GM18507 (cell line): ENCODE measurements at regions not wholly inside any gene's neighbourhood (a gene's known extent, or its start where the extent isn't known, plus 50 kb on each side); places are given as distances from the start of the nearest gene placed in this dataset.
"Not testable (repeated sequence)": the region's sequence is repeated elsewhere in the genome, so short reads cannot be mapped to it uniquely, and the experiment has no call there.

Experiments
- DNase-seq: peaks from one replicate; pipeline ENCODE4 v3.0.0; 2011; ENCODE audit warnings: low read depth; ENCODE audit not compliant: insufficient read length; ENCODE audit errors: extremely low spot score
- FAIRE-seq: peaks from 2 replicates; lab custom pipeline; 2011; peaks lifted over from hg19 to GRCh38; lab: Jason Lieb, UNC

DNA sequence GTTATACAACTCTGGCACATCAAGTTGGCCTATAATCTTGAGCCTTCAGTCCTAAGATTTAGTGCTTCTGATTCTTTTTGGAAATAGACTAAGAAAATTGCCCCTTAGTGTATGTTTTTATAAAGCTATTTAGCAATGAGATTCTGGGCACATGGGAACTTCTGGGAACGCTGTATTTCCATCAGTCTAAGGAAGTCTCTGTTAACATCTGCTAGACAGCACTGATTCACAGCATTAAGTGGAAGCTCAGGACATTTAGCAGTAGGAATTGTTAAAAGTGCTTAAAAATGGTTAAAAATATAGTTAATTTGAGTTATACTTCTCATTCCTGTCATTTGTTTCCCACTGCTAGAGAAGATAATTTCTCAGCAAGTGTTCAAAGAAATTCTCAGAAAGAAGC, 579.1 kb downstream of the SLC16A7 start:
- DNase-seq = no peak
- no peak for FAIRE-seq

DNA sequence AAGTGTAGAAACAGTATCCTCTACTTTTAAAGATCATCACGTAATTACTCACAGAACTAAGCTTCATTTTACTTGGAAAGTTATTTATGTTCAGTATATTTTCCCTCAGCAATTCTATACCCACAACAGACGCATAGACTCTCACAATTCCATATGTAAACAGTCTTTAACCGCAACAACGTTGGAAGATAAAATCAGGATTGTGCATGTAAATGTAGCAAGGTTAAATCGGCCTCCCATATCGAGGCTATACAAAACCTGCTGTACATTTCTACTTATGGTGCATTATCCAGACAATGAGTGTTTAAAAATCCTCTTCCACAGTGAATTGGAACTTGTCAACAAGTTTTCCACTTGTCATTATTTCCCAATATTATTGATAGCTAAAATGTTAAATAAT, 581.1 kb downstream of the SLC16A7 start:
- FAIRE-seq = no peak

DNA sequence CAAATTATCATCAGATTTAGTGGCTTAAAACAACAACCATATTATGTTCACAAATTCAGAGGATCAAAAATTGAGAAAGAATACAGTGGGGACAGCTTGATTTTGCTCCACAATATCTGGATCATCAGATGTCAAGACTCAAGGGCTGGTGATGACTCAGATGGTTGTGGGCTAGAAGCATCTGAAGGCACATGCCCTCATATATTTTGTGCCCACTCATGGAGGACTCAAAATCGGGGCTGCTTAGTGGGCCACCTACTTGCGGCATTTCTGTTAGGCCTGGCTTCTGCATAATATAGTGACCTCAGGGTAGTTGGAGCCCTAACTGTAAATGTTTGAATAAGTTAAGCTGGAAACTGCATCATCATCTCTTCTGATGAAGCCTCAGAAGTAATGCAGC, 584.5 kb downstream of the SLC16A7 start:
- FAIRE-seq (no peak), DNase-seq (no peak)

More for the DNA sequence above, 581.1 kb downstream of the SLC16A7 start:
- DNase-seq = no peak

DNA sequence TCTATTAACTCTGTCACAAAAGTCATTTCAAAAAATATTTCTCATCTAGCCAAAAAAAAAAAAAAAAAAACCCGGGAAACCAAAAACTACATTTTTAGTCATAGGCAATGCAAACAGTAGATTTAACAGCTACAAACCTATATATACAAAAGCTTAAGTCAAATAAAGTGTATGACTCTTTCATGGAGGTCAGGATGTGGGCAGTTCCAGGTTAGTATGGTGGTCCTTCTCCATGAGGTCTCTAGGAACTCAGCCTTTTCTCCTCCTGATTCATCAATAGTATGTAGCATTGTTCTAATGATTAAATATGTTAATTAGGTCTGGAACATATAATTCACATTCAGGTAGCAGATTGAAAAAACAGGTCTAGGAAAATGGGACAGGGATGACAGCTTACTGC, 586.5 kb downstream of the SLC16A7 start:
- FAIRE-seq (no peak), DNase-seq (no peak)

DNA sequence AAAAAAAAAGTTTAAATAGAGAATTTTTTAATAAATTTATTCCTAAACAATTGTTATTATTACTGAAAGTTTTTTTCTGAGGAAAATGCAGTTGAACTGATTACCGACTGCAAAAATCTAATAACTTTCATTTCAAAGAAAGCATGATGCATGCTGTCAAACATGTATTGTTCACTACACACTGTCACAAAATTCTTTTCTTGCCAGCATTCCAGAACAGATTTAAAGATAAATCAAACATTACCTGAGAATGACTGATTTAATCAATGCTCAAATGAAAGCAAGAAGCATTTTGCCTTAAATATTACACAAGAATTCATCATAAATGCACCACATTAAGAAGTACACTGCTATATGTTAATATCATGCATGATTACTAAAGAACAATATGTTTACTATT, 588.3 kb downstream of the SLC16A7 start:
- DNase-seq = no peak
- no peak for FAIRE-seq

DNA sequence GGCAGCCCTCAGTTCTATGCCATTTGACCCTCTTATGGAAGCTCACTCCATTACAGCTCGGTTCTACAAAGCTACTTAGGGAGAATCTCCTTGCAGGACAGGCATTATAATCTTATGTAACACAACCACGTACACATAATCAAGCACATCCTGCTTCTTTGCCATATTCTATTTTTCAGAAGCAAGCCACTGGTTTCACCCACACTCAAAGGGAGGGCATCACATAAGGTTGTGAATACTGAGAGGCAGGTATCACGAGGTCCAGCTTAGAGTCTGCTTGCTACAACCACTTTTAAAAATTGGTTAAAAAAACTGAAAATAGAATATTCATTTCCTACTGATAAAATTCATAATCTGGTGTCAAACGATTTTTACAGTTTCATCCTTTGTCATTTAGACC, 589.2 kb downstream of the SLC16A7 start:
- FAIRE-seq (no peak), DNase-seq (no peak)

DNA sequence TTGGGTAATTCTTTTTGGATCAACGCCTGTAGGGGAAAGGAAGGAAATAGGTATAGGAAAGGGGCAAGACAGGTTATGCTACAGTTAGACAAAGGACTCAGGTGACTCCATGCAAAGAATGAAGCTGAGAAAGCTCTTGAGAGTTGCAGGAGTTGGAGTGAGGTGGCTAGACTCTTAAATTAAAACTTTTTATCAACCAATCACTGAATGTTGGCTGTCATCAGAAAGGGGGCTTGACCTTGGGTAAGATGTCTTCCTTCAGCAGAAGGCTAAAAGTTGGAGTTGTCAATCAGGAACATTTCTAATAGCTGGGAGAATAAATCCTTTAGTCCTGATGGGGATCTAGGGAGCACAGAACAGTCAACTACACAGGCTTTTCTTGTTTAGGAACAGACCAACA, 595.4 kb downstream of the SLC16A7 start:
- no peak for FAIRE-seq
- DNase-seq = no peak

DNA sequence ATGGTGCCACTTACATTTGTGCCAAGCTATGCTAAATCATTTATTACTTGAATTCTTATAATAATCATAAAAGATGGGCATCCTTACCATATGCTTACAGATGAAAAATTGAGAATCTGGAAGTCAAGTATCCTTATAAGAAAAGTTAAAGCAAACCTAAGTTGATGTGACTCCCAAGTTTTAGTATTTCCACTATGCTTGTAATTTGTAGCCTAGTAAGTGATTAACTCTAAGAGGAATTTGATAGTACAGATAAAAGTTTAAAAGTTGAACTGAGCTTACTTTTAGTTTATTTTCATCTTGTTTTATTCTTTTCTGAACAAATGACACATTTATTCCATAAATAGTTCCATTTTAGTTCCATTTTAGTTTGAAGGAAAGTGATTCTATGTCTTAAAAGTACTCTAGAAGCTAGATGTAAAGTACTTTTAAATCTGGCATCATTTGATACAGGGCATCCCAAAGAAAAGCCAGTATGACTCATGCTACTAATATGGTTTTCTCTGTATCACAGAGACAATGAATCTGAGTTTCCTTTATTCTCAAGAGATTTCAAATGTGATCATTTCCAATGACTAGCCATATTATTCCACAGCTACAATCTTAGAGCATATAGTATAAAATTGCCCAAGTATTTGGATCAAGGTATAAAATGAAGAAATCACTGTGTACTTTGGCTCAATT, 596.0 kb downstream of the SLC16A7 start:
- DNase-seq = no peak
- FAIRE-seq = no peak

DNA sequence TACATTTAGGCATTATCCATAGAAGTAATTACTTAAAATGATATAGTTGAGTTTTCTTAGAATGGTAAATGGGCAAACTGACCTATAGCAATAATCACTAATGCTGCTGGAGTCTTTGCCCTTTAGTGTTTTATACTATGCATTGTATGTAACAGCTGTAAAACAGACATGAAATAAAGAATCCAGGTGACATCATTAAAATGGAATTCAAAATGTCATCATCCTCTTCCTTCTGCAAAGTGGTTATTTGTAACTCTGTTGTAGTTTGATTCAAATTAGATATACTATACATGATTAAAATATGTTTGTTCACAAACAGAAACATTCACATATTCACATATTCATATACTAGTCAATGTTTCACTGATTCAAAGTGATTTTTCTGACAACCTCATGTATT, 598.8 kb downstream of the SLC16A7 start:
- DNase-seq (no peak), FAIRE-seq (no peak)

DNA sequence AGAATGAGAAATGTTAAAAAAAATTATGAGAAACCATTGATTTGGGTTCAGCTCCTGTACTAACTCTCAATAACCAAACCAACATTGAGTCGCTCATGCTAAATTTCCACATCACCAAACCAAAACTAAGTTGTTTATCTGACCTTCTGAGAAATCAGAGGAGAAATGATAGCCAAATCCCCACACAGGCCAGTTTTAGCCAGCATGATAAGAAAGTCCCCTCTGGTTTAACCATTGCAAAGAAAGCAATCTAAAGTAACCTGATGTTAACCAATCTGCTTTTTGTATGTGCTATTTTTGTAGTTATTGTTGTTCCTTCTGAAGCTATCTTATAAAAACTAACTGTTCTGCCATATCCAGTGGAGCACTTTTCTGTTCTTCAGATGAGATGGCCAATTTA, 599.7 kb downstream of the SLC16A7 start:
- no peak for FAIRE-seq
- DNase-seq = no peak

DNA sequence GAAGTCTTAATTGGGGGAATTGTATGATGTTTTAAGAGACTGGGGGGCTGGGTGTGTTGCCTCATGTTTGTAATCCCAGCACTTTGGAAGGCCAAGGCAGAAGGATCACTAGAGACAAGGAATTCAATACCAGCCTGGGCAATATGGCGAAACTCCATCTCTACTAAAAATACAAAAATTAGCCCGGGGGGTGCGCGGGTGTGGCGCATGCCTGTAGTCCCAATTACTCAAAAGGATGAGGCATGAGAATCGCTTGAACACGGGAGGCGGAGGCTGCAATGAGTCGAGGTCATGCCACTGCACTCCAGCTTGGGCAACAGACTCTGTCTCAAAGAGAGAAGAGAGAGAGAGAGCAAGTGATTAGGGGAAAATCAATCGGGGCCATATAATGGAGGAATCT, 600.5 kb downstream of the SLC16A7 start:
- DNase-seq = no peak
- no peak for FAIRE-seq

DNA sequence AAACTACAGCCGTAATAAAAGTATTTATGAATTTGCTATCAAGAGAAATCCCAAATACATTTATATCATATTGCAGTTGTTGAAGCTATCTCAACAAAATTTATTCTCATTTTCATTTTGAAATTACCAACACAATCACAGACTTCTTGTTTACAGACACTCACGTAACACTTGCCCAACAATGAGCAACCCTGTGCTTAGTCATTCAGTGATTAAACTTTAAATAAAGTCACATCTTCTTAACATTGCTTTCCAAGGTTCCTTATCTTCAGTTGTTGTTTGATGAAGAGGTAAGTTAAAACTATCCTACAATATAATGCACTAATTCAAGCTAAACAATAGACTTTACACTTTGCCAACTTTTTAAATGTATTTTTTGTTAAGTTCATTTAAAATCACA, 601.8 kb downstream of the SLC16A7 start:
- FAIRE-seq (no peak), DNase-seq (no peak)

DNA sequence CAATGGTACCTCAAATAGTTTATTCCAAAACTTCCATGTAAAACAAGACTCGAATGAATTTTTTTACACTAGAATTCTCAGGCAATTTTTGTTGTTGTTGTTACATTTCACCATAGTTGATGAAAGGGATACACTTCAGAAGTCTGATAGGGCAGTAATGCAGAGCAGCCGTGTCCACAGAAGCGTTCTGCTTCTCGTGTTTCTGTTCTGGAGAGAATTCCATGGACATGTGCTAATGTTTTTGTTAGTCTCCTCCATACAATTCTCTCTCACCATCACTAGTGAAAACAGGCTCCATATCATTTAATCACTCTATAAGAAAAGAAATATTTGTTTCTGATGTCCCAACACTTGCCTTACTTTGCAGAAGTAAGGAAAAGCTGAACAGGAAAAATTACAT, 606.1 kb downstream of the SLC16A7 start:
- FAIRE-seq = no peak
- no peak for DNase-seq

DNA sequence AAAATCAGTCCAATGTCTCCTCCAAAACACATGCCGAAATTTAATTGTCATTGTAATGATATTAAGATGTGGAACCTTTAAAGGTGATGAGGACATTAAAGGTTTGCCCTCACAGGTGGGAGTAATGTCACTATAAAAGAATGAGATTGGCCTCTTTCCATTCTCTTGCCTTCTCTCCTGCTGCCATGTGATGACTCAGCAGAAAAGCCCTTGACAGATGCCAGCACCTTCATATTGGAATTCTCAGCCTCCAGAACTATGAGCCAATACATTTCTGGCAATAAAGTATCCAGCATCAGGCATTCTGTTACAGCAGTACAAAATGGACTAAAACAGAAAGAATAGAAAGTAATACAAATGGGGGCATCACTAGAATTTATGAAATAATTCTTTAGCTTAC, 609.7 kb downstream of the SLC16A7 start:
- FAIRE-seq = no peak

DNA sequence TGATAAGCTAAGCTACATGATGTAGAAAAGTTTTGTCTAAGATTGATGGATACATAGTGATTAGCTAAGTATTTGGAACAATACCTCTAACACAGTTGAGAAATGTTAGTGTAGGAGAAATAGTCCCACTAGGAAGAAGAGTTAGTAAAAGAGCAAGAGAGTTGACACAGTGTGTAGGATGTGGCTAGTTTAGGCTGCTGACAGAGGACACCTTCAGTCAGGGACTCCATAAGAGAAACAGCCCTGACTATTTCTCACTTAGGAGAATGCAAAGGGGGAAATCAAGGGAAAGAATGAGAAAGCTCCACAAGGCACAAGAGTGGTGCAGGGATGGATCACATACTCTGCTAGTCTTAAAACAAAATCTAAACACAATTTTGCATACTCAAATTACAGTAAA, 613.7 kb downstream of the SLC16A7 start:
- FAIRE-seq = no peak
- no peak for DNase-seq

More for the DNA sequence above, 609.7 kb downstream of the SLC16A7 start:
- DNase-seq = no peak

DNA sequence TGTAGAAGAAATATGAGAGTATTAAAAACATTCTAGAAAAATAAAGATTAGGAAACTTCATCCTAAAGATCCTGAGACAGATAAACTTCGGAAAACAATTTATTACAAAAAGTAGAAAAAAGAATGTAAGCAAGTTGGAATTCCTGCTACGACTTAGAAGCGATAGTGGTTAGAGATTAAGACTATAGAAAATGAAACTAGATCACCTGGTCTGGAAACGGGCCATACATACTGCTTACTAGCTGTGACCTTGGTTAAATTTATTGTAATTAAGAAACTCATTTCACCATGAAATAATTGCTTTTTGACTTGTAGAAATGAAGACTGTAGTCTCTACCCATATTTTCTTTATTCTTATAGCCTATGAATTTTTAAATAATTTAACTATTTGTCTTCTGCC, 614.1 kb downstream of the SLC16A7 start:
- FAIRE-seq (no peak), DNase-seq (no peak)

DNA sequence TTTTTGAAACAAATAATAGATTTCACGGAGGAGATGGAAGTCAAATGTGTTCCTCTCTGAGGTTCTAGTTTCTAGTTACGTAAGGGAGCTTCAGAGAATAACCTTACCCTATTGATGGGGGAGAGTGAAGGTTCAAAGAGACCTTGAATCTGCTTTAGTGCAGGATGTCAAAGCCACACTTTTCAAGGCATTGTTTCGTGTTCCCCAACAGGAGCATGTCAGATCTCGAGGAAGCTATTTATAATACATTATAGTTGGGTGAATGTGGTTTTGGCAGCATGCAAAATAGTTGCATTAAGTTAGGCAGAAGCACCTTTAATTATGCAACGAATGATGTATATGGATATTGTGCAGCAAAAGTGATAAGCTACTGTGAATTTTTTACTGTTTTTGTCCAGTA, 614.9 kb downstream of the SLC16A7 start:
- FAIRE-seq (no peak), DNase-seq (no peak)

DNA sequence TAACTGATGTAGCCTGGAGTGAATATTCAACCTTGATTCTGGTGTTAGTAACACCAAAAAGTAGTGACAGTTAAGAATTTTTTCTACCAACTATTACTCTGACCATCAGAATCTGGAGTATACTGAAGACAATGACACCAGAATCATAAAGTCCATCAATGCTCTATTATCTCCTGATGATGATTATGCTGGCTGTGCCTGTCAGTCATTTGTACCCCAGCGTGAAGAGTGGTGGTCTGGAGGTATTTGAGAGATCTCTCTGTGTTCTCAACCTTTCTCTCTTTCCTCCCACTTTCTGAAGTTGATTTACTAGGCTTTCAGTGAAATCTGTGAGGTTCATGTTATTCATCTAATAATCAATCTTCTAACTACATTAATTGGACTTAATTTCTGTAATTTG, 615.4 kb downstream of the SLC16A7 start:
- DNase-seq (no peak), FAIRE-seq (no peak)

DNA sequence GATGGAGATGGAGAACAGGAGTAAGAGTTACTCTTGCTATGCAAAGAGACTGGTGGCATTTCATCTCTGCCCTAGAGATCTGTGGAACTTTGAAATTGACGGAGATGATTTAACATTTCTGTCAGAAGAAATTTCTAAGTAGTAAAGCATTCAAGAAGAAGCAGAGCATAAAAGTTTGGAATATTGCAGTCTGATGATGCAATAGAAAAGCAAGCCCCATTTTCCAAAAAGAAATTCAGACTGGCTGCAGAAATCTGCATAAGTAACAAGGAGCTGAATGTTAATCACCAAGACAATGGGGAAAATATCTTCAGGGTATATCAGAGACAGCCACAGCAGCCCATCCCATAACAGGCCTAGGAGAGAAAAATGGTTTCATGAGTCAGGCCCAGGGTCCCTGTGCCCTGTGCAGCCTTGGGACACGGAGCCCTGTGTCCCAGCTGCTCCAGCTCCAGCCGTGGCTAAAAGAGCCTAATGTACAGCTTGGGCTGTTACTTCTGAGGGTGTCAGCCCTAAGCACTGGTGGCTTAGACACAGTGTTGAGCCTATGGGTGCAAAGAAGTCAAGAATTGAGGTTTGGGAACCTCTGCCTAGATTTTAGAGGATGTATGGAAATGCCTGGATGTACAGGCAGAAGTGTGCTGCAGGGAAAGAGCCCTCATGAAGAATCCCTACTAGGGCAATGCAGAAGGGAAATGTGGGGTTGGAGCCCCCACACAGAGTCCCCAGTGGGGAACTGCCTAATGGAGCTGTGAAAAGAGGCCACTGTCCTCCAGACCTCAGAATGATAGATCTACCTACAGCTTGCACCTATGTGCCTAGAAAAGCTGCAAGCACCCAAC, 616.6 kb downstream of the SLC16A7 start:
- FAIRE-seq (no peak), DNase-seq (no peak)

DNA sequence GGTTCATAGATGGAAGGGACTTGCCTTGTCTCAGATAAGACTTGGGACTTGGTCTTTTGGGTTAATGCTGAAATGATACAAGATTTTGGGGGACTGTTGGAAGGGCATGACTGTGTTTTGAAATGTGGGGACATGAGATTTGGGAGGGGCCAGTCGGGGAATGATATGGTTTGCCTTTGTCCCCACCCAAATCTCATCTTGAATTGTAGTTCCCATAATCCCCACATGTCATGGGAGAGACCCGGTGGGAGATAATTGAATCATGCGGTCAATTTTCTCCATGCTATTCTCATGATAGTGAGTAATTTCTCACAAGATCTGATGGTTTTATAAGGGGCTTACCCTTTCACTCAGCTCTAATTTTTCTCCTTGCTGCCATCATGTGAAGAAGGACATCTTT, 617.4 kb downstream of the SLC16A7 start:
- not testable (repeated sequence) for FAIRE-seq, DNase-seq

DNA sequence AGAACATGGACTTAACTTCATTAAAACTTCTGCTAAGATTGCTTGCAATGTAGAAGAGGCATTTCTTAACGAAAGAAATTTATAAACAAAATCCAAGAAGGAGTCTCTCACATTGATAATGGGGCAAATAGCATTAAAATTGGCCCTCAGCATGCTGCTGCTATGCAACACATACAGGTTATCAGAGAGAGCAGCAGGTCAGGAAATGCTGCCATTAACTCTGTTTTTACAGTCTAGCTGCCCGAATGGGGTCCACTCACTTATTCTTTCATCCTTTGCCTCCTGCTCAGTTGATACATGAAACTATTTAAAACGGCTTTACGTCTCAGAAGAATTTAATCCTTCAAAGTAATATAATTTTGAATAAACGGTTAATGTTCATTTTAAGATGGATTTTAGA, 620.4 kb downstream of the SLC16A7 start:
- FAIRE-seq (no peak), DNase-seq (no peak)
